ENCODE measurements at regions not wholly inside any gene's neighbourhood (a gene's known extent, or its start where the extent isn't known, plus 50 kb on each side); places are given as distances from the start of the nearest gene placed in this dataset.
"Not testable (repeated sequence)": the region's sequence is repeated elsewhere in the genome, so short reads cannot be mapped to it uniquely, and the experiment has no call there.

GRCh38 chr21:9246010-9246409 is 1275.4 kb upstream of the TPTE start:
- TF ChIP-seq SIN3A (IDR thresholded peaks at IDR 0.05; ENCODE audit: borderline replicate concordance, insufficient read depth, low read depth, low read length); CTCF (IDR thresholded peaks at IDR 0.05); REST (IDR thresholded peaks at IDR 0.05; ENCODE audit: insufficient read depth in 1 of 2, low read depth in 2 of 2, low read length in 1 of 2); POLR2AphosphoS5 (IDR thresholded peaks at IDR 0.05; ENCODE audit: low read depth, low read length): not testable (repeated sequence)
